Embryonic facial prominence (tissue), 1 donor: ENCODE measurements at regions not wholly inside any gene's neighbourhood (a gene's known extent, or its start where the extent isn't known, plus 50 kb on each side); places are given as distances from the start of the nearest gene placed in this dataset.
"Not testable (repeated sequence)": the region's sequence is repeated elsewhere in the genome, so short reads cannot be mapped to it uniquely, and the experiment has no call there.

Experiments used
- DNase-seq: peaks from one replicate; pipeline ENCODE4 v3.0.0-alpha.2; 2016; ENCODE audit errors: extremely low spot score

DNA sequence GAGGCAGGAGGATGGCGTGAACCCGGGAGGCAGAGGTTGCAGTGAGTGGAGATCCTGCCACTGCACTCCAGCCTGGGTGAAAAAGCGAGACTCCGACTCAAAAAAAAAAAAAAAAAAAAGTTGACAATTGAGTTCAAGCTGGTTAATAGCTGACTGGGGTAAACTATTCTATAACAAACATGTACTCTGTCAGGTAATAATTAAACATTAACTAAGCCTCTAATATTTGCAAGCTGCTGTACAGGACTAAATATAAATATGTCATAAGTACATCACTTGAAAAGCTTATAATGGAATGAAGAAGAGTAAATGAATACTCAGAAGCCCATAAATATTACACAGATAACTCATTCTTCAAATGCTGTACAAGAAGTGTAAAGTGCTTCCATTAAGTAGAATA lies 190.4 kb upstream of the CRIM1 start:
- DNase-seq = no peak

GRCh38 chr2:36163520-36164254 lies 191.9 kb upstream of the CRIM1 start:
- no peak for DNase-seq

DNA sequence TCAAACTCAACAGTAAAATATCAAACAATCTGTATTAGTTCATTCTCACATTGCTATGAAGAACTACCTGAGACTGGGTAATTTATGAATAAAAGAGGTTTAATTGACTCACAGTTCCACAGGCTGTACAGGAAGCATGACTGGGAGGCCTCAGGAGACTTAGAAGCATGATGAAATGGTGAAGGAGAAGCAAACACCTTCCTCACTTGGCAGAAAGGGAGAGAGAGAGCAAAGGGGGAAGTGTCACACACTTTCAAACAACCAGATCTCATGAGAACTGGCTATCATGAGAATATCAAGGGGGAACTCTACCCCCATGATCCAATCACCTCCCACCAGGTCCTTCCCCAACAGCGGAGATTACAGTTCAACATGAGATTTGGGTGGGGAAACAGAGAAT lies 198.5 kb upstream of the CRIM1 start:
- DNase-seq = not testable (repeated sequence)

GRCh38 chr2:36147670-36148390 lies 207.7 kb upstream of the CRIM1 start:
- DNase-seq = no peak

- no peak for DNase-seq
These were observed 208.8 kb upstream of the CRIM1 start for GRCh38 chr2:36146765-36147164.

GRCh38 chr2:36140391-36140790 lies 215.2 kb upstream of the CRIM1 start:
- no peak for DNase-seq

- no peak for DNase-seq
These were observed 218.0 kb upstream of the CRIM1 start for GRCh38 chr2:36137612-36138011.

DNA sequence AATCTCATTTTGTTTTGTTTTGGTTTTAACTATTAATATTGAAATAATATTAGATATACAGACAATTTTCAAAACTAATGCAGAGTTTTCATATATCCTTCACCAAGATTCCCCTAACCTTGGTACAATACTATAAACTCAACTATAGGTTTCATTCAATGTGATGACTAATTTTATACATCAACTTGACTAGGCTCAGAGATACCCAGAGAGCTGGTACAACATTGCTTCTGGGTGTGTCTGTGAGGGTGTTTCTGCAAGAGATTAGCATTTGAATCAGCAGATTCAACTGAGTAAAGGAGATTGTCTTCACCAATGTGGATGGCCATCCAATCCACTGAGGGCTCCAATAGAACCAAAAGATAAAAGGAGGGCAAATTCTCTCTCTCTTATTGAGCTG lies 221.3 kb upstream of the CRIM1 start:
- DNase-seq = no peak

DNA sequence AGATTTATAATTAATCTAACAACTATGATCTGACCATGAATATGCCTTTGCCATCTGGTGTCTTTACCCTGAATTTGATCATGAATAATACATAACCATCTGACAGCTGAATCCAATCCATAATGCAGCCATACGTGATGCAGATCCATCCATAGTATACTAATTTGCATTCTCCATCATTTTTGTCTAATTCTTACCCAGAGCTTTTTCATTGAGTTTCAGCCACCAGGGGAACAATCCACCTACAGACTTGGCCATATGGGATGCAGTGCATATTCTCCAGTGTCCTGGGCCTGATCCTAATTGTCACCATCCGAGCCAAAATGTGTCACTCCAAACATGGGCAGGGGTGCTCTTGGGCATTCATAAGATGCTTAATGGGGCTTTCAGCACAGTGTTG lies 227.2 kb upstream of the CRIM1 start:
- no peak for DNase-seq

- DNase-seq = no peak
These were observed 229.9 kb upstream of the CRIM1 start for GRCh38 chr2:36125702-36126101.

DNA sequence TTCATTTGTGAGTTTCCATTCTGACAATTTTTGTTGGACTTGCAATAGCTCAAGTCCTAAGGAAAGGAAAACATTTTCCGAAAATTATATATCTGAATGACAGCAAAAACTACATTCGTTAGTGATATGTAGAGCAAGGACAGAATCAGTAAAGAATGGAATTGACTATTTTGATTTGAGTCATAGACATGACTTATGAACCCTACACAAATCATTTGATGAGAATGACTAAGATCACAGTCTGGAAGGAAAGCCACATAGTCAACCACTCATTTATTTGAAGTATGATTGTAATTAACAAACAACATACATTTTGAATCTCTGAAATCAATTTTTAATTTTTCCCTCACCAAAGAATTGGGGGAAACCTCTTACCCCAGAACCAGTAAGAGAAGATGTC lies 231.6 kb upstream of the CRIM1 start:
- DNase-seq = no peak

DNA sequence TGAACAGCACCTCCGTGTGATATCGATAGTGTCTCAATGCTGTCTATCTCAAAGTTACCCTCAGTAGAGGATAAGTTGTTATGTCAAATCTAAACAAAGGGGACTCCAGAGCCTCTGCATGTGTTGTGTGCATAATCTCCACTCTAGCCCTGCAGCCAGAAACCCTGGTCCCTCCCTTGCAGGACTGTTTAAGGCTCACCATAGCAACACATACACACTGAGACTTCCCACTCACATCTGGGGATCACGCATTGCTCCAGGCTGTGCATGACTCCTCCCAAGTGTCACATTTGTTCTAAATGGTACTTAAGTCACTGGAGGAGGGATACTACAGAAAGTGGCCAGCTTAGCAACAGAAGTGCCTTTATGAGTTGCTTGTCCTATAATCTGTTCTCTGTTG lies 258.6 kb upstream of the CRIM1 start:
- DNase-seq = no peak

DNA sequence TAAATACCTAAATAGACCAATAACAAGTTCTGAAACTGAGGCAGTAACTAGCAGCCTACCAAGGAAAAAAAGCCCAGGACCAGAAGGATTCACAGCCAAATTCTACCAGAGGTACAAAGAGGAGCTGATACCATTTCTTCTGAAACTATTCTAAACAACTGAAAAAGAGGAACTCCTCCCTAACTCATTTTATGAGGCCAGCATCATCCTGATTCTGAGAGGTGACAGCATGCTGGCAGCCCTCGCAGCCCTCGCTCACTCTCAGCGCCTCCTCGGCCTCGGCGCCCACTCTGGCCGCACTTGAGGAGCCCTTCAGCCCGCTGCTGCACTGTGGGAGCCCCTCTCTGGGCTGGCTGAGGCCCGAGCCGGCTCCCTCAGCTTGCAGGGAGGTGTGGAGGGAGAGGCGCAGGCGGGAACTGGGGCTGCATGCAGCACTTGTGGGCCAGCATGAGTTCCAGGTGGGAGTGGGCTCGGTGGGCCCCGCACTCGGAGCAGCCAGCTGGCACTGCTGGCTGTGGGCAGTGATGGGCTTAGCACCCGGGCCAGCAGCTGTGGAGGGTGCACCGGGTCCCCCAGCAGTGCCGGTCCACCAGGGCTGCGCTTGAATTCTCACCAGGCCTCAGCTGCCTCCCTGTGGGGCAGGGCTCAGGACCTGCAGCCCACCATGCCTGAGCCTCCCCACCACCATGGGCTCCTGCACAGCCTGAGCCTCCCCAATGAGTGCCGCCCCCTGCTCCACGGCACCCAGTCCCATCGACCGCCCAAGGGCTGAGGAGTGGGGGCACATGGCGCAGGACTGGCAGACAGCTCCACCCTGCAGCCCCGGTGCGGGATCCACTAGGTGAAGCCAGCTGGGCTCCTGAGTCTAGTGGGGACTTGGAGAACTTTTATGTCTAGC lies 263.5 kb upstream of the CRIM1 start:
- DNase-seq = not testable (repeated sequence)

DNA sequence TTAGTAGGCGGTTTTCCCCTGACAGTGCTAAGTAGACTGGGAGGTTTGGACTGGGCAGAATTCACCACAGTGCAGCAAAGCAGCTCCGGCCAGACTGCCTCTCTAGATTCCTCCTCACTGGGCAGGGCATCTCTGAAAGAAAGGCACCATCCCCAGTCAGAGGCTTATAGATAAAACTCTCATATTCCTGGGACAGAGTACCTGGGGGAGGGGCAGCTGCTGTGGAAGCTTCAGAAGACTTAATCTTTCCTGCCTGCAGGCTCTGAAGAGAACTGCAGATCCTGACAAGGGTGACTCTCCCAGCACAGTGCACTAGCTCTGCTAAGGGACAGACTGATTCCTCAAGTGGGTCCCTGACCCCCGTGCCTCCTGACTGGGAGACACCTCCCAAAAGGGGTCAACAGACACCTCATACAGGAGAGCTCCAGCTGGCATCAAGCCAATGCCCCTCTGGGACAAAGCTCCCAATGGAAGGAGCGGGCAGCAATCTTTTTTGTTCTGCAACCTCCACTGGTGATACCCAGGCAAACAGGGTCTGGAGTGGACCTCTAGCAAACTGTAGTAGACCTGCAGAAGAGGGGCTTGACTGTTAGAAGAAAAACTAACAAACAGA lies 266.8 kb upstream of the CRIM1 start:
- no peak for DNase-seq

GRCh38 chr2:36087344-36087743 lies 268.2 kb upstream of the CRIM1 start:
- no peak for DNase-seq

GRCh38 chr2:36079793-36080192 lies 275.8 kb upstream of the CRIM1 start:
- no peak for DNase-seq

GRCh38 chr2:36074008-36074407 lies 281.6 kb upstream of the CRIM1 start:
- DNase-seq = no peak

DNA sequence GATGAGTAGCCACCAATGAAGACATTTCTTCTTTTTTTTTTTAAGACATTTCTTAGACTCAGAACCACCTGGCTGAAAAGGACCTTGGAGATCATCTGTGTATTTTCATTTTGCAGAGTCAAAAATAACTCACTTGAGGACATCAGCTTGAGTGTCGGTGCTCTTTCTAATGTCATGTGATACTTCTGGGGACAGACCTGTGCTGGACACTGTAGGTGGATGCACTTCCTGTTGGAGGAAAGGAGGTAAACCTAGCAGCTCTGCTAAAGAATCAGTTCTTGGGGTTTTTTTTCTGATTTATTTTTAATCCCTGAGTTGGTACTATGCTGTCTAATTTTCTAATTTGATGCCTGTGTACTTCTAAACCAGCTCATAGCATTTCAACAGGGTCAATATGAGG lies 283.9 kb upstream of the CRIM1 start:
- no peak for DNase-seq

- no peak for DNase-seq
These were observed 286.5 kb upstream of the CRIM1 start for GRCh38 chr2:36069074-36069473.

DNA sequence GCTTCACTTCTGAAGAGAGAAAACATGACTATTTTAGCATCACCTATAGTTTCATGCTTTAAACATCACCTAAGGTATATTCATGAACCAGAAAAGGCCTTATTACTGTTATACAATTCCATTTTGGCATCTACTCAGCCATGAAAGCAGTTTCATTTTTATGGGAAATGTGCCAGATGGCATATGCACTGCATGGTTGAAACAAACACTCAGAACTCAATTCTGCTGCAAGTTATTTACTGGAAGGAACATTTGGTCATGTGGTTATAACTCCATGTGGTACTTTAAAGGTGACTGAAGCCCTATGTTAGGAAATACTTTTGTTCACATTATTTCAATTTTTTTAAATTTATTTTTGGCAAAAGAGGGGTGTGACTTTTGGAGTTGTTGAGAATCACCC lies 287.5 kb upstream of the CRIM1 start:
- no peak for DNase-seq

- no peak for DNase-seq
These were observed 295.4 kb upstream of the CRIM1 start for GRCh38 chr2:36060133-36060532.

DNA sequence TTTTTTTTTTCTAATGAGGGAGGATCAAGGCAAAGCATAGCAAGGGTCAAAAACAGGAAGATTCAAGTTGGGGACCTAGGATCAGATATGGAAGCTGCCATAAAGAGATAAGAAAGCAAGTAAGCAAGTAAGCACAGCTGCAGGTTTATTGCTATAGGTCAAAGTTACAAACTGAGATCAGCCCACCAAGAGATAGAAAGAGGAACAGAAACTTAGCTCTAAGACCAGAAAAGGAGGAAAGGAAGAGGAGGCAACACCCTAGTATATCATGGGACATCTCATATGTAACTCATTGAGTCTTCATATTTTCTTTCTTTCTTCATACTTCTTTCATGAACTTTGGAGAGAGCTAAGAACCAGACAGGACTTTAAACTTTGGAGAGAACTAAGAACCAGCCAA lies 295.9 kb upstream of the CRIM1 start:
- no peak for DNase-seq
